GM12878 (cell line): ENCODE measurements at regions not wholly inside any gene's neighbourhood (a gene's known extent, or its start where the extent isn't known, plus 50 kb on each side); places are given as distances from the start of the nearest gene placed in this dataset.

Source experiments
- ATAC-seq: fragments of 200-7000 bp; cut with Tn5 transposase; 3 replicates; pipeline ENCODE4 v1.9.1; 2020; ENCODE audit warnings: mild to moderate bottlenecking, moderate library complexity
- BruUV-seq: library from RNA; stranded (reverse); fragments of 400-500 nt; replicated peaks from 2 replicates; lab custom pipeline; 2021; lab: Mats Ljungman, UMichigan
- CTCF ChIA-PET: fragments of 300-600 bp; sonication (Branson Sonifier 250); formaldehyde crosslinking; extraction: SDS; loops from one replicate; lab custom pipeline; 2021; ENCODE audit warnings: inconsistent platforms; lab: Yijun Ruan, JAX
- POLR2A ChIA-PET: fragments of 350-600 bp; formaldehyde crosslinking; extraction: SDS; loops from one replicate; lab custom pipeline; 2021; ENCODE audit warnings: inconsistent platforms; lab: Charles Lee
- RAD21 ChIA-PET: fragments of 300-600 bp; sonication (Branson Sonifier 250); formaldehyde crosslinking; loops from one replicate; lab custom pipeline; 2023; ENCODE audit warnings: antibody characterized with exemption; ENCODE audit not compliant: unreplicated experiment; lab: Charles Lee
- SMC1A ChIA-PET: fragments of 300-600 bp; sonication (Branson Sonifier 250); formaldehyde crosslinking; loops from one replicate; lab custom pipeline; 2023; ENCODE audit not compliant: unreplicated experiment, uncharacterized antibody; lab: Charles Lee
- DNase-seq: peaks from one replicate; pipeline ENCODE4 v3.0.0-alpha.2; 2011; ENCODE audit warnings: low read depth, low spot score
- FAIRE-seq: peaks from 3 replicates; lab custom pipeline; 2011; peaks lifted over from hg19 to GRCh38; lab: Jason Lieb, UNC
- H2AFZ ChIP-seq: 2 replicates; pipeline ENCODE4 v1.6.0; 2011; ENCODE audit warnings: low read depth, low read length, control low read depth; ENCODE audit not compliant: control insufficient read depth
- H3K27ac ChIP-seq: 2 replicates; pipeline ENCODE4 v1.5.1; 2011; ENCODE audit warnings: control low read depth; ENCODE audit not compliant: control insufficient read depth, insufficient read depth
- H3K27me3 ChIP-seq, 2 experiments: replicated peaks in 1 of 2; 2 replicates each; pipeline versions ENCODE4 v1.6.0 to v1.6.1; 2011; ENCODE audit warnings: low read length in 1 of 2; ENCODE audit not compliant: control insufficient read depth in 2 of 2, insufficient read depth in 2 of 2
- H3K36me3 ChIP-seq, 2 experiments: 2 replicates each; pipeline ENCODE4 v1.5.1; 2011; ENCODE audit warnings: low read length in 1 of 2; ENCODE audit not compliant: control insufficient read depth in 2 of 2, insufficient read depth in 2 of 2
- H3K4me1 ChIP-seq: 2 replicates; pipeline ENCODE4 v1.6.1; 2011; ENCODE audit warnings: mild to moderate bottlenecking, low read length, moderate library complexity, mixed read lengths; ENCODE audit not compliant: control insufficient read depth, insufficient read depth
- H3K4me2 ChIP-seq: 2 replicates; pipeline ENCODE4 v1.6.0; 2011; ENCODE audit warnings: control low read depth; ENCODE audit not compliant: control insufficient read depth, insufficient read depth
- H3K4me3 ChIP-seq: fragments of 200-600 bp; sonication (generic); 2 replicates; pipeline ENCODE4 v1.5.1; 2016
- H3K79me2 ChIP-seq: 2 replicates; pipeline ENCODE4 v1.6.0; 2011; ENCODE audit warnings: low read length; ENCODE audit not compliant: control insufficient read depth, insufficient read depth
- H3K9ac ChIP-seq: 2 replicates; pipeline ENCODE4 v1.8.0; 2011; ENCODE audit warnings: low read length, control low read depth, mixed read lengths; ENCODE audit not compliant: control insufficient read depth, insufficient read depth
- H3K9me3 ChIP-seq: replicated peaks from 3 replicates; pipeline ENCODE4 v1.5.1; 2011; ENCODE audit warnings: mild to moderate bottlenecking, low read length; ENCODE audit not compliant: control insufficient read depth, insufficient read depth
- H4K20me1 ChIP-seq: 2 replicates; pipeline ENCODE4 v1.6.0; 2011; ENCODE audit not compliant: control insufficient read depth, insufficient read depth
- BMI1 ChIP-seq: fragments of 450-650 bp; IDR thresholded peaks from 2 replicates; pipeline ENCODE4 v1.6.1; 2016; ENCODE audit warnings: mild to moderate bottlenecking, moderate library complexity, borderline replicate concordance
- CHD1 ChIP-seq: IDR thresholded peaks from 2 replicates; pipeline ENCODE4 v1.6.1; 2012; ENCODE audit warnings: low read depth, low read length, improper control_type of control experiment
- FOS ChIP-seq: IDR thresholded peaks from 3 replicates; pipeline ENCODE4 v1.6.1; 2011; ENCODE audit warnings: borderline replicate concordance; ENCODE audit not compliant: insufficient read length; ENCODE audit errors: extremely low read depth
- GATAD2B ChIP-seq: fragments of 450-650 bp; conservative IDR thresholded peaks from 2 replicates; pipeline ENCODE4 v1.6.1; 2017; ENCODE audit warnings: low read depth, mild to moderate bottlenecking, moderate library complexity
- IRF4 ChIP-seq: IDR thresholded peaks from 2 replicates; pipeline ENCODE4 v1.6.1; 2011; ENCODE audit warnings: low read depth, low read length
- PBX3 ChIP-seq: IDR thresholded peaks from 2 replicates; pipeline ENCODE4 v1.6.1; 2011; ENCODE audit warnings: mild to moderate bottlenecking, low read depth, low read length, moderate library complexity; ENCODE audit not compliant: insufficient replicate concordance
- POLR2A ChIP-seq: IDR thresholded peaks from 2 replicates; pipeline ENCODE4 v1.6.1; 2011; ENCODE audit warnings: low read depth, mild to moderate bottlenecking, low read length
- POLR2AphosphoS2 ChIP-seq: IDR thresholded peaks from 2 replicates; pipeline ENCODE4 v1.6.1; 2011; ENCODE audit warnings: low read depth, mild to moderate bottlenecking, low read length, improper control_type of control experiment, moderate library complexity
- RB1 ChIP-seq: fragments of 450-650 bp; formaldehyde crosslinking; IDR thresholded peaks from 2 replicates; pipeline ENCODE4 v1.6.1; 2017; ENCODE audit warnings: mild to moderate bottlenecking, borderline replicate concordance
- SPI1 ChIP-seq: IDR thresholded peaks from 2 replicates; pipeline ENCODE4 v1.6.1; 2011; ENCODE audit warnings: low read depth, mild to moderate bottlenecking, low read length, moderate library complexity, borderline replicate concordance; ENCODE audit not compliant: insufficient read depth
- TCF3 ChIP-seq: IDR thresholded peaks from 2 replicates; pipeline ENCODE4 v1.6.1; 2012; ENCODE audit warnings: low read depth, mild to moderate bottlenecking, low read length, borderline replicate concordance; ENCODE audit not compliant: insufficient read depth
- ZBTB11 ChIP-seq: fragments of 450-650 bp; formaldehyde crosslinking; IDR thresholded peaks from 2 replicates; pipeline ENCODE4 v1.5.0; 2022; ENCODE audit warnings: mild to moderate bottlenecking, missing genetic modification characterization
- ZNF622 ChIP-seq: fragments of 450-650 bp; IDR thresholded peaks from 2 replicates; pipeline ENCODE4 v1.6.1; 2017; ENCODE audit warnings: mild to moderate bottlenecking, inconsistent platforms
- WGBS: methylation state at CpG from one replicate; pipeline ENCODE4 v1.1.6; 2016; ENCODE audit warnings: low lambda C conversion rate; ENCODE audit not compliant: insufficient replicate concordance, insufficient coverage; ENCODE audit errors: missing lambda C conversion rate; 5-methylcytosine and 5-hydroxymethylcytosine counted together
- in situ Hi-C: fragments of 300-500 bp; cut with MboI; formaldehyde crosslinking; loops from 9 replicates; pipeline ENCODE4 v1.14.3; 2018; ENCODE audit warnings: mixed read lengths
- intact Hi-C: fragments of 100-400 bp; cut with micrococcal nuclease; formaldehyde crosslinking; loops from one replicate; pipeline ENCODE4 v1.14.2; 2022; ENCODE audit not compliant: unreplicated experiment

- BruUV-seq: no TSS peak
- 39% methylated on average over 13 of the region's 13 CpGs for WGBS
- Histone ChIP-seq H4K20me1 (no peaks in the 10 kb centered on the region), H3K9me3 (no peaks in the 10 kb centered on the region), H3K36me3 (no peaks in the 10 kb centered on the region), H3K9ac (no peak overlapping the region), H3K27ac (no peak overlapping the region), H3K4me3 (no peak overlapping the region), H3K4me1 (no peaks in the 10 kb centered on the region), H2AFZ (no peak overlapping the region), H3K79me2 (no peaks in the 10 kb centered on the region), H3K4me2 (no peak overlapping the region), H3K27me3 (no peaks in the 10 kb centered on the region)
- TF ChIP-seq FOS: no peak
- no peak for TF ChIP-seq ZBTB11 (CRISPR knock-in tag)
- TF ChIP-seq SPI1: no peak
- TF ChIP-seq CHD1: no peak
- TF ChIP-seq IRF4: no peak
- no peak for TF ChIP-seq GATAD2B
- no peak for TF ChIP-seq TCF3
- no peak for TF ChIP-seq POLR2A
- TF ChIP-seq PBX3: no peak
- no peak for TF ChIP-seq BMI1
- TF ChIP-seq POLR2AphosphoS2: no peak
- no peak for TF ChIP-seq RB1
- TF ChIP-seq ZNF622: no peak
- ChIA-PET RAD21 (no interaction called here), CTCF (no interaction called here), POLR2A (no interaction called here), SMC1A (no interaction called here)
- no peak for ATAC-seq
- intact Hi-C loops: no loop called here
- no peak for FAIRE-seq
- no peak for DNase-seq
- in situ Hi-C loops: no loop called here
These were observed 89.2 kb upstream of the IRX4 start for GRCh38 chr5:1971944-1972343.
